ENCODE measurements at regions not wholly inside any gene's neighbourhood (a gene's known extent, or its start where the extent isn't known, plus 50 kb on each side); places are given as distances from the start of the nearest gene placed in this dataset.

DNA sequence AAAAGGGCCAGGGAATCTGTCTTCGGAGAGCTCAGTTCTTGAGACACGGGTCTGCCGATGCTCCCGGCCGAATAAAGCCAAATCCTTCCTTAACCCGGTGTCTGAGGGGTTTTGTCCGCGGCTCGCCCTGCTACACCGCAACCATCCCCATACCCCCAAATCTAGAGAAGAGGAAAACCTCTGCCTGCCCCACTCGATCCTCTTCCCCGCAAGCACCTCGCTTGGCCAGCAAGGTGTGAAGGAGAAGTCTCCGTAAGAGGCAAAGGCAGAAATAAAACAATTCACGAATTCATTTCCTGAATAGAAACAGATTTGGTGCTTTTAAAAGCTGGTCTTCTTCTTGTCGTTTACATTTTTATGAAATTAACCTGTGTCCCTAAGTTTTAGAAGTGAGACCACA, 67.3 kb upstream of the GALNT9 start:
- TF ChIP-seq, protein P1, sequence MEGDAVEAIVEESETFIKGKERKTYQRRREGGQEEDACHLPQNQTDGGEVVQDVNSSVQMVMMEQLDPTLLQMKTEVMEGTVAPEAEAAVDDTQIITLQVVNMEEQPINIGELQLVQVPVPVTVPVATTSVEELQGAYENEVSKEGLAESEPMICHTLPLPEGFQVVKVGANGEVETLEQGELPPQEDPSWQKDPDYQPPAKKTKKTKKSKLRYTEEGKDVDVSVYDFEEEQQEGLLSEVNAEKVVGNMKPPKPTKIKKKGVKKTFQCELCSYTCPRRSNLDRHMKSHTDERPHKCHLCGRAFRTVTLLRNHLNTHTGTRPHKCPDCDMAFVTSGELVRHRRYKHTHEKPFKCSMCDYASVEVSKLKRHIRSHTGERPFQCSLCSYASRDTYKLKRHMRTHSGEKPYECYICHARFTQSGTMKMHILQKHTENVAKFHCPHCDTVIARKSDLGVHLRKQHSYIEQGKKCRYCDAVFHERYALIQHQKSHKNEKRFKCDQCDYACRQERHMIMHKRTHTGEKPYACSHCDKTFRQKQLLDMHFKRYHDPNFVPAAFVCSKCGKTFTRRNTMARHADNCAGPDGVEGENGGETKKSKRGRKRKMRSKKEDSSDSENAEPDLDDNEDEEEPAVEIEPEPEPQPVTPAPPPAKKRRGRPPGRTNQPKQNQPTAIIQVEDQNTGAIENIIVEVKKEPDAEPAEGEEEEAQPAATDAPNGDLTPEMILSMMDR (IDR thresholded peaks at IDR 0.05), result no peak
- TF ChIP-seq POLR2A (IDR thresholded peaks at IDR 0.05), result no peak
- no peak for TF ChIP-seq EP300 (IDR thresholded peaks at IDR 0.05)

All from upper lobe of left lung (tissue), 4 donors.